ENCODE measurements at regions not wholly inside any gene's neighbourhood (a gene's known extent, or its start where the extent isn't known, plus 50 kb on each side); places are given as distances from the start of the nearest gene placed in this dataset.
"Not testable (repeated sequence)": the region's sequence is repeated elsewhere in the genome, so short reads cannot be mapped to it uniquely, and the experiment has no call there.

DNA sequence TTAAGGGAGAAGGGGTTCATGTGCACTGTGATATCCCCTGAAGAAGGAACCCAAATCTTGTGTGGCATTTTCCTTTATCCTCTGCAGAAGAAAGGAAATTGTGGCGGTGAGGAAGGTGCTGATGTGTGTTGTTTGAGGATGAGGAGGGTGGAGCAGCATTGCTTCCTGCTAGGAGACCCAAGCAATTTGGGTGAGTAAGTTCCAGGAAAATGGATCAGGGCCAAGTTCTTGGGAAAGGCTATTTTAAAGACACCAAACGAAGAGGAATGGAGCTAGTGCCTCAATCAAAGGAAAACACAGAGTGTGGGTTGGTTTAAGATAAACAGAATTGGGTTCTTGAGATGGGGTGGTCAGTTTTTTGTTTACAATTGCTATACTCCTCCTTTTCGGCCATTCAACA is 86.7 kb upstream of the MARK1 start:
- no peak for FAIRE-seq
- no peak for DNase-seq (ENCODE audit: insufficient read length)
- TF ChIP-seq POLR2AphosphoS5 (IDR thresholded peaks at IDR 0.05; ENCODE audit: low read depth, low read length), result no peak
- no peak for TF ChIP-seq POLR2A (IDR thresholded peaks at IDR 0.05; ENCODE audit: low read depth, low read length)
- TF ChIP-seq TAF1 (IDR thresholded peaks at IDR 0.05; ENCODE audit: borderline replicate concordance, low read depth, low read length), result no peak

DNA sequence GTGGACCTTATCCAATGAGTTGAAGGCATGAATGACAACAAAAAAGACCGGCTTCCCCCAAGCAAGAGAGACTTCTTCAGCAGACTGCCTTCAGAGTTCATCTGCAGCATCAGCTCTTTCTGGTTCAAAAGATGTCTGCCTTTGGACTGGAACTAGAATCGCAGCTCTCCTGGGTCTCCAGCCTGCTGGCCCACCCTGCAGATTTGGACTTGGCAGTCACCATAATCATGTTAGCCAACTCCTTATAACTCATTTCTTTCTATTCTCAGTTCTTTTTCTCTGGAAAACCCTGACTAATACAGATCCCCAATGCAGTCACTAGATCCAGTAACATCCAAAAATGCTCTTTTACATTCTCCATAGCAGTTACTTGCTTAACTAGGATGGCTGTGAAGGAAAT is 89.2 kb upstream of the MARK1 start:
- FAIRE-seq (no peak), DNase-seq (ENCODE audit: insufficient read length) (no peak)
- TF ChIP-seq TAF1 (IDR thresholded peaks at IDR 0.05; ENCODE audit: borderline replicate concordance, low read depth, low read length) (no peak), POLR2AphosphoS5 (IDR thresholded peaks at IDR 0.05; ENCODE audit: low read depth, low read length) (no peak)

GRCh38 chr1:220432408-220432807 is 95.5 kb upstream of the MARK1 start:
- no peak for DNase-seq (ENCODE audit: insufficient read length)
- no peak for TF ChIP-seq POLR2AphosphoS5 (IDR thresholded peaks at IDR 0.05; ENCODE audit: low read depth, low read length)
- no peak for TF ChIP-seq TAF1 (IDR thresholded peaks at IDR 0.05; ENCODE audit: borderline replicate concordance, low read depth, low read length)
- TF ChIP-seq POLR2A (IDR thresholded peaks at IDR 0.05; ENCODE audit: low read depth, low read length), result no peak
- no peak for FAIRE-seq

DNA sequence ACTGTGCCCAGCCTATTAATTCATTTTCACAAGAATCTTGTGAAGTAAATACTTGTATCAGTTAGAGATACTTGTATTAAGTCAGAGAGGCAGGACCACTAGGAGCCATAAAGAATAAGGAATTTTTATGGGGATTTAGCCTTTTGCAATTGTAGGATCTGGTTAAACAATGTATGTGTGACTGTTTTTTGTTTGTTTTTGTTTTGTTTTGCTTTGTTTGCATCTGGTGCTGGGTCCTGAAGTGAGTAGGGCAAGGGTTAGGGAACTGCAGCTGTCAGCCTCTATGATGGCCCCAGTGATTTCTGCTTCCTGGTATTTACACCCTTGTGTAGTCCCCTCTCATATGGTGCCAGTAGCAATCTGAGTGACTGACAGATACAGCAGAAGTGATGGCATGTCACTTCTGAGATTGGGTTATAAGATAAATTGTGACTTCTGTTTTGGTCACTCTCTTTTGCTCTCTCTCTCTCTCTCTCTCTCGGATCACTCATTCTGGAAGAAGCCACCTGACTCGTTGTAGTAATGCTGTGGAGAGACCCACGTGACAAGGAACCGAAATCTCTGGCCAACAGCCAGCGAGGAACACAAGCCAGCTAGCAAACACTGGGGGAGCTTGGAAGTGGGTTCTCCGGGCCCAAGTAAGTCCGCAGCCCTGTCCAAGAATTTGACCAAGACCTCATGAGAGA is 96.2 kb upstream of the MARK1 start:
- FAIRE-seq (no peak), DNase-seq (ENCODE audit: insufficient read length) (no peak)
- TF ChIP-seq TAF1 (IDR thresholded peaks at IDR 0.05; ENCODE audit: borderline replicate concordance, low read depth, low read length), result no peak
- TF ChIP-seq POLR2AphosphoS5 (IDR thresholded peaks at IDR 0.05; ENCODE audit: low read depth, low read length), result no peak
- no peak for TF ChIP-seq POLR2A (IDR thresholded peaks at IDR 0.05; ENCODE audit: low read depth, low read length)

DNA sequence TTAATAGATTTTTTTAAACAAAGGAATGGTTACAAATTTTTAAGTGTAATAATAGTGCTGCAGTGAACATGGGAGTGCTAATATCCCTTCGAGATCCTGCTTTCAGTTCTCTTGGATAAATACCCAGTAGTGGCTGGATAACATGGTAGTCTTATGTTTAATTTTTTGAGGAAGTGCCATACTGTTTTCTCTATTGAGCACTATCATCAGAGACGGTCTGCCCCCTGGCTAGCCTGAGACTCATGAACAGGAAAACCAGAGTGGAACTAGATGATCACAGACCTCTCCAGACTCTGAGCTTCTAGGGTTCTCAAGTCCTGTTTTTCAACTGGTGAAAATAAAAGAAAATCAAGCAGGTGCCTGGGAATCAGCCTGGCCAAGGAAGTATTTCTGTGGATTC is 97.3 kb upstream of the MARK1 start:
- FAIRE-seq, result no peak
- no peak for DNase-seq (ENCODE audit: insufficient read length)
- TF ChIP-seq TAF1 (IDR thresholded peaks at IDR 0.05; ENCODE audit: borderline replicate concordance, low read depth, low read length) (no peak), POLR2AphosphoS5 (IDR thresholded peaks at IDR 0.05; ENCODE audit: low read depth, low read length) (no peak), POLR2A (IDR thresholded peaks at IDR 0.05; ENCODE audit: low read depth, low read length) (no peak)

DNA sequence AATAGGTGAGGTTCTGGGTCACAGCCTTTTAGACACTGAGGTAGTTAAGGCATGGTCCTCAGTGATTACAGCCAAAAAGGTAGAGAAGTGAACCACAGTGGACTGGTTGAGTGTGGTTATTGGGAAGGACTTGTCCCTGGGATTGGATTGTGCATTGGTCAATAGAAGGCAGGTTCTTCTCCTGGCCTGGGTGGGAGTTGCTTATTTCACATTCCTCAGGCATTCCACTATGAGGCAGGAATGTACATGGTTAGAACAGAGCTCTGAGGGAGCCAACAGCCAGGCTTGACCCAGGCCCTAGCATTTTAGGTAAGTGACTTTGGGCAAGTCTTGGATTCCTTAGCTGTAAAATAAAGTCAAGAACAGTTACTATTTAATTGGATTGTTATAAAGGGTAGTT is 97.9 kb upstream of the MARK1 start:
- FAIRE-seq, result no peak
- no peak for DNase-seq (ENCODE audit: insufficient read length)

DNA sequence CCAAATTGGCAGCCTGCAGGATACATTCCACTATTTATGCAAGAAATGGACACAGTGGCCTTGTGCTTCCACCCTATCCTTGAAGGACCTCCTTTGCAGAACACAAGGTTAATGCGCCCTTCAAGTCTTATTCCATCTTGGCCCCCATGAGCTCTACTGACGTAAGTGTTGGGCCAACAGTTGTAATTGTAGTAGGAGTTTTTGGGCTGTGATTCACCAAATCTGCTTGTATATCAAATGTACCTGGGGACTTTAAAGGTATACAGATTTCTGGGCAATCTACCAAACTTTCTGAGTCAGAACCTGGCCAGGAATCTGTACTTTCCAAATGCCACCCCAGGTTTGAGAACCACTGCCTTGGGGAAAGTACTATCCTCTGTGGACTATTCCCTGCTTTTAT is 100.9 kb upstream of the MARK1 start:
- FAIRE-seq (no peak), DNase-seq (ENCODE audit: insufficient read length) (no peak)
- TF ChIP-seq POLR2A (IDR thresholded peaks at IDR 0.05; ENCODE audit: low read depth, low read length) (no peak), TAF1 (IDR thresholded peaks at IDR 0.05; ENCODE audit: borderline replicate concordance, low read depth, low read length) (no peak), POLR2AphosphoS5 (IDR thresholded peaks at IDR 0.05; ENCODE audit: low read depth, low read length) (no peak)

More for the DNA sequence above, 97.9 kb upstream of the MARK1 start:
- TF ChIP-seq POLR2A (IDR thresholded peaks at IDR 0.05; ENCODE audit: low read depth, low read length), result no peak
- no peak for TF ChIP-seq POLR2AphosphoS5 (IDR thresholded peaks at IDR 0.05; ENCODE audit: low read depth, low read length)
- no peak for TF ChIP-seq TAF1 (IDR thresholded peaks at IDR 0.05; ENCODE audit: borderline replicate concordance, low read depth, low read length)

- DNase-seq (ENCODE audit: insufficient read length) (no peak), FAIRE-seq (peak; percentile 50)
- TF ChIP-seq POLR2A (IDR thresholded peaks at IDR 0.05; ENCODE audit: low read depth, low read length), result no peak
- TF ChIP-seq POLR2AphosphoS5 (IDR thresholded peaks at IDR 0.05; ENCODE audit: low read depth, low read length), result no peak
- TF ChIP-seq TAF1 (IDR thresholded peaks at IDR 0.05; ENCODE audit: borderline replicate concordance, low read depth, low read length), result no peak
Measured at GRCh38 chr1:220425852-220426251, 102.1 kb upstream of the MARK1 start.

- FAIRE-seq, result no peak
- DNase-seq (ENCODE audit: insufficient read length), result no peak
- TF ChIP-seq TAF1 (IDR thresholded peaks at IDR 0.05; ENCODE audit: borderline replicate concordance, low read depth, low read length), result no peak
- no peak for TF ChIP-seq POLR2A (IDR thresholded peaks at IDR 0.05; ENCODE audit: low read depth, low read length)
- no peak for TF ChIP-seq POLR2AphosphoS5 (IDR thresholded peaks at IDR 0.05; ENCODE audit: low read depth, low read length)
Measured at GRCh38 chr1:220421508-220421907, 106.4 kb upstream of the MARK1 start.

DNA sequence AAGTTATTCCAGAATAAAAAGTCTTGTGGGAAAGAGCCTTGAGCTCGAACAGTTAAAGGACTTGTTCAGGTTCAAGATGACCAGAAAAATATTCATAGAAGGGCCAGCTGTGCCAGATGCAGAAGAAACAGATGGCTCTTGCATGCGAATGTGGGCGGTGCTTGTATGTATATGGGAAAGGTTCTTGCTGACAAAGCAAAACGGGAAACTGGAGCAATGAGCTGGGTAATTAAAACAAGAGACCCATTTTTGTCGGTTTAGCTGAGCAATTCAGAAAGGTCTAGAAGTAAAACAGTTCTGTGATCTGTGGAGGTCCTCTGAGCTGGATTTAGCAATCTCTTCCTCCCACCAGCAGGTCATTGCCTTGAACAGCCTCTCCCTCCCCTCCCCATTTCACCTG is 107.2 kb upstream of the MARK1 start:
- FAIRE-seq (no peak), DNase-seq (ENCODE audit: insufficient read length) (no peak)
- TF ChIP-seq TAF1 (IDR thresholded peaks at IDR 0.05; ENCODE audit: borderline replicate concordance, low read depth, low read length) (no peak), POLR2A (IDR thresholded peaks at IDR 0.05; ENCODE audit: low read depth, low read length) (no peak), POLR2AphosphoS5 (IDR thresholded peaks at IDR 0.05; ENCODE audit: low read depth, low read length) (no peak)

DNA sequence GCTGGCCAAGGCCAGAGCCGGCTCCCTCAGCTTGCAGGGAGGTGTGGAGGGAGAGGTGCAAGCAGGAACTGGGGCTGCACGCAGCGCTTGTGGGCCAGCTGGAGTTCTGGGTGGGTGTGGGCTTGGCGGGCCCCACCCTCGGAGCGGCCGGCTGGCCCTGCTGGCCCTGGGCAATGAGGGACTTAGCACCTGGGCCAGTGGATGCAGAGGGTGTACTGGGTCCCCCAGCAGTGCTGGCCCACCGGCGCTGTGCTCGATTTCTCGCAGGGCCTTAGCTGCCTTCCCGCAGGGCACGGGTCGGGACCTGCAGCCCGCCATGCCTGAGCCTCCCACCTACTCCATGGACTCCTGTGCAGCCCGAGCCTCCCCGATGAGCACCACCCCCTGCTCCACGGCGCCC is 115.6 kb upstream of the MARK1 start:
- DNase-seq (ENCODE audit: insufficient read length); FAIRE-seq: not testable (repeated sequence)

- DNase-seq (ENCODE audit: insufficient read length) (no peak), FAIRE-seq (no peak)
Measured at GRCh38 chr1:220410611-220411010, 117.3 kb upstream of the MARK1 start.

More at GRCh38 chr1:220410611-220411010, 117.3 kb upstream of the MARK1 start:
- TF ChIP-seq POLR2AphosphoS5 (IDR thresholded peaks at IDR 0.05; ENCODE audit: low read depth, low read length), result no peak
- no peak for TF ChIP-seq TAF1 (IDR thresholded peaks at IDR 0.05; ENCODE audit: borderline replicate concordance, low read depth, low read length)
- TF ChIP-seq POLR2A (IDR thresholded peaks at IDR 0.05; ENCODE audit: low read depth, low read length), result no peak
